Right forelimb (tissue), 1 donor: ENCODE measurements at regions not wholly inside any gene's neighbourhood (a gene's known extent, or its start where the extent isn't known, plus 50 kb on each side); places are given as distances from the start of the nearest gene placed in this dataset.

Experiments
- DNase-seq: peaks from one replicate; pipeline ENCODE4 v3.0.0-alpha.2; 2018

DNA sequence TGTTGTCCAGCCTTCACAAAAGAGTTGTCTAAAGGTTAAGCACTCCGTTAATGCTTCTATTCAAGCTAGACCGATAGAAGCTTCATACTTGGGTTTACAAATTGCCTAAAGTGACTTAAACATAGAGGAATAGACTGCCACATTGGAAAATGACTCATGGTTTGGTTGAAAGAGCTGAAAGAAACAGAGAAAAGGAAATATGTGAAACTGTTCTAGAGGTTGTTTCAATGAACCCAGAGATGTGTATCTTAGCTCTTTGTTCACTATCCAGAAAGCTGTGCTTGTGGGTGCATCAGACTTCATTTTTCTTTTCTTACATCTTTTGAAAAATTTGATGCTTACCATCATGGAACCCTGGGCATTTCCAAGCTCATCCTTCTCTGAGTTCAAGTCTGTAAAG, 736.2 kb downstream of the INHBA start:
- DNase-seq = no peak

DNA sequence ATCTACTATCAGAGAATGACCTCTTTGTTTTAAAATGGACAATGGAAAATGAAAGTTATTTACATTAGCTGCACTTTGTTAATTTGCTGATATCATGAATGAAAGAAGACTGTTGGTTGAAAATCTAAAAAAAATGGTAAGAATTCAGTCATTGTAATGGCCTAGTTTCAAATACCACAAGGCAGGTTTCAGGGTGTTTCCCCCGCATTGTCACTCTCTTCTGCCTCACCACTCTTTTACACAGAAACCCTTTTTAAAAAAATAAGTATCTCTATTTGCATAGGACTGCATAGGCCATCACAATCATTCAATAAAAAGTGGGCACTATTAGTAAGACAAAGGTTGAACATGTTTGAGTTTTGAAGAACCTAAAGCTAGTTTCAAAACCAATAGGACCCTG, 737.1 kb downstream of the INHBA start:
- no peak for DNase-seq

- DNase-seq = no peak
These were observed 737.9 kb downstream of the INHBA start for GRCh38 chr7:40965016-40965415.

- no peak for DNase-seq
These were observed 738.3 kb downstream of the INHBA start for GRCh38 chr7:40964610-40965009.

GRCh38 chr7:40959955-40960354, 742.9 kb downstream of the INHBA start:
- DNase-seq = no peak

DNA sequence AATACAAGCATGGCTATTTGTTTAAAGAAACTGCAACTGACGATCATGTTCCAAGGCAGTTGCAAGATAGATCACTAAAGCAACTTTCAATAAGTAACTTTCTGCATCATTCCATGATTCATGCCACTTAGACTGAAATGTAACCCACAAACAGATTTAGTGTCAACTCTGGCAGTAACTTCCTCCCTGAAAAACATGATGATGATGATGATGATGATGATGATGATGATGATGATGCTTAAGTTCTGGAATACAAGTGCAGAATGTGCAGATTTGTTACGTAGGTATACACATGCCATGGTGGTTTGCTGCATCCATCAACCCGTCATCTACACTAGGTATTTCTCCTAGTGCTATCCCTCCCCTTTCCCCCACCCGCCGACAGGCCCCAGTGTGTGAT, 754.7 kb downstream of the INHBA start:
- DNase-seq = no peak

- no peak for DNase-seq
These were observed 755.3 kb downstream of the INHBA start for GRCh38 chr7:40947566-40947965.

DNA sequence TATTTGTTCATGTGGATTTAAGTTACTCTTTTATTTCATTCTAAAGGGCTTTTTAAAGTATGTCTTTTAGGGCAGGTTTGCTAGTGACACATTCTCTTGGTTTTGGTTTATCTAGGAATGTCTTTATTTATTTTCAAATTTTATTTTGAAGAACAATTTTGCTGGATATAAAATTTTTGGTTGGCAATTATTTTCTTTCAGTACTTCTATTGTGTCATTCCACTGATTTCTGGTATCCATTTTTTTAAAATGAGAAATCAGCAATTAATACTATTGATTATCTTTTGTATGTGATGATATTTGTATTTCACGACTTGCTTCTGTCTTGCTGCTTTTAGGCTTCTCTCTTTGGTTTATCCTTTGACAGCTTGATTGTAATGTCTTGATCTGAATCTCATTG, 756.3 kb downstream of the INHBA start:
- DNase-seq = no peak

DNA sequence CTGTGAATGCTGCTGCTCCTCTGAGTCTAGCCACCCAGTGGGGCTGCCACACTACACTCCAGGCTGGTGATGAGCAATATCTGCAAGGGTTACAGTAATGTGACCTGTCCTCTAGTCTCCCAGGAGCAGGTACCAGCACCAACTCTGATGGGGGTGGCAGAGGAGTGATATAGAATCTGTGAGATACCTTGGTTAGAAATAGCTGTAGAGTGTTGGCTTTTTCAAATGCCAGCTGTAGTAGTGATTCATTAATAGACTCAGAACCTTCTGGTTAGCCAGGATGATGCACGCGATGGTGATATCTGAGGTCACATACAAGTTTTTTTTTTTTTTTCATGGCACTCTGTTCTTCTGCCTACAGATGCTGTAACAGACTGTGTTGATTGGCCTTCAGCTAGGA, 757.1 kb downstream of the INHBA start:
- DNase-seq = no peak

DNA sequence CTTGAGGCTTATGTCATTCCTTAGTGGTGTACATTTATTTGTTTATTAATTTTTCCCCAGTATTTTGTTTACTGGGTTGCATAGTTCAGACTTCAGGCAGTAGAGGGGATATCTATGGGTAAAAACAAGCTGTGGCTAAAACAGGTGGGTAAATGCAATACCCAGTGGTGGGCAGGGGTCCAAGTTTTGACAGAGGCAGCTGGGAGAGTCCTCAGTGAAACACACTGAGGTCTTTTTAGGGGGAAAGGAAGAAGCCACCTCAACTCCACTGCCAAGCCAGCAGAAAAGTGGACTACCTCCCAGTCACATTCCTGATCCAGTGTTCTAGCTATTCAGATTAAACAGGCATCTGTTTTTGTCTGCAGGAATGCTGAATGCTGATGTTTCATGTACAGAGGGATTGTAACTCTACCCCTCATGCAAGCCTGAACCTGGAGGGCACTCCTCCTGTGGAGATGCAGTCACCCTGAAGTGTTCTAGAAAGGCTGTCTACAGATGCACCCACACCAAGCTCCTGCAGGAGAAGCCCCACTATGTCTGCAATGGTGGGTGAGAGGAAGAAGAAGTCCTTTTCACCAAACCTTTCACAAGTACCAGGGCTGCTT, 757.8 kb downstream of the INHBA start:
- no peak for DNase-seq

DNA sequence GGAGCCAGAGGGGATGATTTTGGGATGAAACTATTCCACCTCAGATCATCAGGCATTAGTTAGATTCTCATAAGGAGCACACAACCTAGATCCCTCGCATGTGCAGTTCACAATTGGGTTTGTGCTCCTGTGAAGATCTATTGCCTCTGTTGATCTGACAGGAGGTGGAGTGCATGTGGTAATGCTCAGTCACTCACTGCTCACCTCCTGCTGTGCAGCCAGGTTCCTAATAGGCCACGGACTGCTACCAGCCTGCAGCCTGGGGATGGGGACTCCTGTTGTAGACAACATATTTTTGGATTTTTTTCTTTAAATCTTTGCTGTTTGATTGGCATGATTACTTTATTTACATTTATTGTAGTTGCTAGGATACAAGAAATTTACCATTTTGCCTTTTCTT, 765.0 kb downstream of the INHBA start:
- no peak for DNase-seq

DNA sequence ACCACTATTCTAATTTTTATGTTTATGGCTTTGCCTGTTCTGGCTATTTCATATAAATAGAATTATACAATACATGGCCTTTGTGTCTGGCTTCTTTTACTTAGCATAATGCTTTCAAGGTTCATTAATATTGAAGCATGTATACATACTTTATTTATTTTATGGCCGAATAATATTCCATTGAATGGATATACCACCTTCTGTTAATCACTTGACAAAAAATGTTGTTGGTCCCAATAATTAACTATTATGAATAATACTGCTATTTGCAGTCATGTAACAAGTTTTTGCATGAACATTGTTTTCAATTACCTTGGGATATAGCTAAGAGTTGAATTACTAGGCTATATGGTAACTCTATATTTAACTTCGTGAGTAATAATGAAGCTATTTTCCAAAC, 767.5 kb downstream of the INHBA start:
- no peak for DNase-seq

DNA sequence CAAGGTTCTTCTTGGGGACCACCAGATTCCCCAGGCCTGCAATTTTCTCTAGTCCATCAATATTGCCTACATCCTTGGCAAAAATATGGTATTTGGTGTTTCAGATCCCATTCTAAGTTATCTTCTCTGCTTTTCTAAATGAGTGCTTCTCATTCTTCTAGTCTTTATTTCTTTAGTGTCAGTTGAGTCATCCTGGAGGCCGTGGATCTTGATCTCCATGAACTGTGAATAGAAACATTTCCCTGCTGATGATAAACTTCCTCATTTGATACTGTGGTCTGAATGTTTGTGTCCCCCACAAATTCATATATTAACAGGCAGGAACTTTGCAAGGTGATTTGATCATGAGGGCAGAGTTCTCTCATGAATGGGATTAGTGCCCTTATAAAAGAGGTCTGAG, 779.3 kb downstream of the INHBA start:
- no peak for DNase-seq

GRCh38 chr7:40922316-40922670, 780.6 kb downstream of the INHBA start:
- DNase-seq = no peak

DNA sequence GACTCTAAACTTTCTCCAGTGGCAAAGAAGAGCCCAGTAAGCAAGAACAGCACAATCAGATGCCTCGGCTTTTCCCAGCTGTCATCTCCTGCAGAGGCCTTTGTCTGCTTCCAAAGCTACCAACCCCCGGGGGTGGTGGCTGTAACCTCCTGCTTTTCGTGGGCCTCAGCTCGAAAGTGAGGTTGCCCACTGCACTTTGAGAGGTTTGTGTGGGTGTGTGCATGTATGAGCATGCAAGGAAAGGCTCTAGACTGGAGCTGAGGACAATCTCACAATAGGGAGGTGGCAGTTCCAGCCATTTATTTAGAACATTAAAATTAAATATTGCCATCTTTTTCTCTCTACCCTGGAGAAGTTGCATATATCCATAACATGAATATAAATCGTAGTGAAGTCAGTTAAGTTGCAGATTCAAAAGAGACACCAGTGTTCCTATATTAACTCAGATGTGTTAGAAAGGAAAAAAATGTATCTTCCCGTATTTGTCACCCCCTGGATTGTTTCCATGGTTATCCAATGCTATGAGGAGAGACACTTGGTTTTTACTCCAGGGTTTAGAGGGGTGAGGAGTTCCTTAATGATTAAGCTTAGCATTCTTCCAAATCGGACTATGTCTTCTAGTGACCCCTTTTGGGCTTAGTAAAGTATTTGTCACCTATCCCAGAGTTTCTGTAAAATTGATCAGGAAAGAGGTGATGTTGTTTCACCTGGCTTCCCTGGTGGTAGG, 781.1 kb downstream of the INHBA start:
- no peak for DNase-seq

- DNase-seq = no peak
These were observed 784.0 kb downstream of the SUGCT start for GRCh38 chr7:40918701-40919271.

DNA sequence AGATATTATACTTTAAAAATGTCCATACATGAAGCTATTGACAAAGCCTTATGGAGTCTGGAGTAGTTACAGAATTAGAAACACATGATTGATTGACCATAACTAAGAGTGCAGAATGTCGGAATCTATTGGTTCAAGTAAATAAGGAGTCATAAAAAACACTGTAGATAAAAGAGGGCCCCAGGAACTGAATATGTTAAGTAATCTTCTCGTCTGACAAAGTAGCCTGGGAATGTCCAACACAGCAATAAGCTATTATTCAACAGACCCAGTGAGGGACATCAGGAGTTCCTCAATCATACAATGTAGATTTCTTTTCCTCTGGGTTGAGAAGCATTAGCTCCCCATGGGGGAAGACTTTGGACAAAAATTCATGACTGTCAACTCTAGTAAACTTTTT, 782.0 kb downstream of the SUGCT start:
- no peak for DNase-seq

- no peak for DNase-seq
These were observed 780.3 kb downstream of the SUGCT start for GRCh38 chr7:40915071-40915470.
